Astrocyte (in vitro differentiated cells and primary cell): ENCODE measurements at regions not wholly inside any gene's neighbourhood (a gene's known extent, or its start where the extent isn't known, plus 50 kb on each side); places are given as distances from the start of the nearest gene placed in this dataset.
A peak's percentile ranks its signal among the peaks of the same experiment; 100 is the strongest.

Experiments
- DNase-seq: peaks from one replicate; pipeline ENCODE4 v3.0.0-alpha.2; 2010; ENCODE audit warnings: low read depth
- FAIRE-seq: peaks from 2 replicates; lab custom pipeline; 2011; peaks lifted over from hg19 to GRCh38; lab: Jason Lieb, UNC
- H2AFZ ChIP-seq: 2 replicates; pipeline ENCODE4 v1.6.0; 2012; ENCODE audit warnings: low read depth, low read length, inconsistent platforms
- H3K27ac ChIP-seq: 2 replicates; pipeline ENCODE4 v1.5.1; 2011; ENCODE audit warnings: low read depth, low read length, inconsistent platforms
- H3K27me3 ChIP-seq: 2 replicates; pipeline ENCODE4 v1.6.0; 2011; ENCODE audit warnings: low read length, inconsistent platforms; ENCODE audit not compliant: insufficient read depth
- H3K36me3 ChIP-seq: 2 replicates; pipeline ENCODE4 v1.5.1; 2011; ENCODE audit warnings: low read length, inconsistent platforms; ENCODE audit not compliant: insufficient read depth
- H3K4me1 ChIP-seq: 2 replicates; pipeline ENCODE4 v1.5.1; 2011; ENCODE audit warnings: low read length, inconsistent platforms; ENCODE audit not compliant: insufficient read depth
- H3K4me2 ChIP-seq: 2 replicates; pipeline ENCODE4 v1.6.0; 2012; ENCODE audit warnings: low read length, inconsistent platforms
- H3K4me3 ChIP-seq: 2 replicates; pipeline ENCODE4 v1.5.1; 2011; ENCODE audit warnings: low read depth, mild to moderate bottlenecking, low read length, inconsistent platforms; ENCODE audit not compliant: insufficient read depth
- H3K79me2 ChIP-seq: 2 replicates; pipeline ENCODE4 v1.6.0; 2012; ENCODE audit warnings: mild to moderate bottlenecking, low read length, inconsistent platforms; ENCODE audit not compliant: insufficient read depth
- H3K9ac ChIP-seq: 2 replicates; pipeline ENCODE4 v1.6.0; 2012; ENCODE audit warnings: mild to moderate bottlenecking, low read length, inconsistent platforms
- H3K9me3 ChIP-seq: 2 replicates; pipeline ENCODE4 v1.5.1; 2012; ENCODE audit warnings: low read depth, mild to moderate bottlenecking, low read length, inconsistent platforms; ENCODE audit not compliant: insufficient read depth
- H4K20me1 ChIP-seq: 2 replicates; pipeline ENCODE4 v1.6.0; 2012; ENCODE audit warnings: low read length, inconsistent platforms; ENCODE audit not compliant: insufficient read depth
- H3K27ac Mint-ChIP-seq: one replicate; pipeline ENCODE4 v1.8.0; 2021; ENCODE audit warnings: mild to moderate bottlenecking, mixed read lengths; ENCODE audit not compliant: unreplicated experiment
- H3K27me3 Mint-ChIP-seq: one replicate; pipeline ENCODE4 v1.8.0; 2021; ENCODE audit warnings: low read depth, mixed read lengths; ENCODE audit not compliant: unreplicated experiment
- H3K36me3 Mint-ChIP-seq: one replicate; pipeline ENCODE4 v1.8.0; 2021; ENCODE audit warnings: low read depth, mixed read lengths; ENCODE audit not compliant: unreplicated experiment
- H3K4me1 Mint-ChIP-seq: one replicate; pipeline ENCODE4 v1.8.0; 2021; ENCODE audit warnings: low read depth, mixed read lengths; ENCODE audit not compliant: unreplicated experiment
- H3K4me3 Mint-ChIP-seq: one replicate; pipeline ENCODE4 v1.8.0; 2021; ENCODE audit warnings: mild to moderate bottlenecking, moderate library complexity, mixed read lengths; ENCODE audit not compliant: unreplicated experiment
- H3K9me3 Mint-ChIP-seq: one replicate; pipeline ENCODE4 v1.8.0; 2021; ENCODE audit warnings: mild to moderate bottlenecking, mixed read lengths; ENCODE audit not compliant: unreplicated experiment
- EZH2 ChIP-seq: IDR thresholded peaks from 2 replicates; pipeline ENCODE4 v1.6.1; 2012; ENCODE audit warnings: mild to moderate bottlenecking, low read length, inconsistent platforms; ENCODE audit not compliant: insufficient read depth
- TF ChIP-seq, protein P1 (sequence below): IDR thresholded peaks from 2 replicates; pipeline ENCODE4 v1.5.1; 2011; ENCODE audit warnings: low read depth, mild to moderate bottlenecking, inconsistent platforms, low read length, moderate library complexity; ENCODE audit not compliant: insufficient read depth

DNA sequence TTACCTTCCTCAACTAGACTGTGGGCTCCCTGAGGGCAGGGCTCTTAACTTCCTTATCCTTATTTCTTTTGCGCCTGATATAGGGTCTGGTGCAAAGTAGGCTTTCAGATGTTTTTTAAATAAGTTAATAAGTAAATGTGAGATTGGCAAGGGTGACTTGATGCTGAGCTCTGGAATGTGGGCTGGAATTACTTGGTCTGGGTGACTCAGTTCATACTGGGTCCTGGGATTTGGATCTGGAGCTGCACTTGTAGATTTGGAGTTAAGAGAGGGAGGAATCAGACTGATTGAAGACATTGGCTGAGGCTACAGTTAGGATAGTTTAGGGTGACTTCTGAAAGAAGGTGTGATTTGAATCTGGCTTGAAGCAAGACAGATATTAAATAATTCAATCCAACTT, 190.9 kb downstream of the GIPC2 start:
- H3K9me3 Mint-ChIP-seq, result no peaks in the 10 kb centered on the region
- H3K4me1 ChIP-seq, result peaks cover 3% of the 10 kb centered on the region
- peak; percentile 20 for FAIRE-seq
- no peak overlapping the region for H3K27ac ChIP-seq
- no peaks in the 10 kb centered on the region for H4K20me1 ChIP-seq
- H3K27me3 ChIP-seq, result no peaks in the 10 kb centered on the region
- no peak overlapping the region for H3K27ac Mint-ChIP-seq
- no peaks in the 10 kb centered on the region for H3K36me3 ChIP-seq
- H3K27me3 Mint-ChIP-seq, result peaks cover 21% of the 10 kb centered on the region
- no peak overlapping the region for H2AFZ ChIP-seq
- no peak overlapping the region for H3K4me3 Mint-ChIP-seq
- no peaks in the 10 kb centered on the region for H3K79me2 ChIP-seq
- H3K4me2 ChIP-seq, result no peak overlapping the region
- peak; percentile 30 for DNase-seq
- no peaks in the 10 kb centered on the region for H3K36me3 Mint-ChIP-seq
- peaks cover 4% of the 10 kb centered on the region for H3K4me1 Mint-ChIP-seq
- no peaks in the 10 kb centered on the region for H3K9me3 ChIP-seq
- H3K9ac ChIP-seq, result no peak overlapping the region
- TF ChIP-seq EZH2, result no peak
- TF ChIP-seq, protein P1, sequence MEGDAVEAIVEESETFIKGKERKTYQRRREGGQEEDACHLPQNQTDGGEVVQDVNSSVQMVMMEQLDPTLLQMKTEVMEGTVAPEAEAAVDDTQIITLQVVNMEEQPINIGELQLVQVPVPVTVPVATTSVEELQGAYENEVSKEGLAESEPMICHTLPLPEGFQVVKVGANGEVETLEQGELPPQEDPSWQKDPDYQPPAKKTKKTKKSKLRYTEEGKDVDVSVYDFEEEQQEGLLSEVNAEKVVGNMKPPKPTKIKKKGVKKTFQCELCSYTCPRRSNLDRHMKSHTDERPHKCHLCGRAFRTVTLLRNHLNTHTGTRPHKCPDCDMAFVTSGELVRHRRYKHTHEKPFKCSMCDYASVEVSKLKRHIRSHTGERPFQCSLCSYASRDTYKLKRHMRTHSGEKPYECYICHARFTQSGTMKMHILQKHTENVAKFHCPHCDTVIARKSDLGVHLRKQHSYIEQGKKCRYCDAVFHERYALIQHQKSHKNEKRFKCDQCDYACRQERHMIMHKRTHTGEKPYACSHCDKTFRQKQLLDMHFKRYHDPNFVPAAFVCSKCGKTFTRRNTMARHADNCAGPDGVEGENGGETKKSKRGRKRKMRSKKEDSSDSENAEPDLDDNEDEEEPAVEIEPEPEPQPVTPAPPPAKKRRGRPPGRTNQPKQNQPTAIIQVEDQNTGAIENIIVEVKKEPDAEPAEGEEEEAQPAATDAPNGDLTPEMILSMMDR, result no peak
- H3K4me3 ChIP-seq, result no peak overlapping the region

DNA sequence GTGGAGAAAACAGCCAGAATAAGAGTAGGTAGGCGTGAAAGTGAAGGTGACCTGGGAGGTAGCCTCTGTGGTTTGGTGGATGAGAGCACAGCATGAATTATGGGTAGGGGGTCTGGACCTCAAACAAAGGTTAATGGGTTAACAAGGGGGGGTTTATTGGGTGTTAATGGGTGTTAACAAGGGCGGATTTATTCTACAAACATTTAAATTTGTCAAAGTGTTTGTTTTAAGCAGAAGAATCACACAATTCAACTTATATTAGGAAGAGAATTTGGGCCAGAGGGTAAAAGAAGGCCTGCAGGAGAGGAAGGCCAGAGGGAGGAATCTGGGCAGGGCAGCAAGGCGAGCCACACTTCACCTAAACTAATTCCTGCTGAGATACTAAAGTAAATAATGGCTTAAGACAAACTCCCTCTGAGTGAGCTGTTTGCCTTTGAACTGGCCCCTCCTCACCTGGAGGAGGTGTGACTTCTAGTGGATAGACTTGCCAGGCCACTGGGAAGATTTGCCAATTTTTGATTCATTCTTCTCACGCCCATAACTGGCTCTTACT, 191.7 kb downstream of the GIPC2 start:
- Histone ChIP-seq H3K9me3 (no peaks in the 10 kb centered on the region), H3K27ac (no peak overlapping the region), H3K79me2 (no peaks in the 10 kb centered on the region), H3K9ac (no peak overlapping the region), H3K4me3 (no peak overlapping the region), H3K4me1 (peaks cover 3% of the 10 kb centered on the region), H3K36me3 (no peaks in the 10 kb centered on the region), H2AFZ (no peak overlapping the region), H3K27me3 (no peaks in the 10 kb centered on the region), H3K4me2 (no peak overlapping the region), H4K20me1 (no peaks in the 10 kb centered on the region)
- FAIRE-seq (no peak), DNase-seq (no peak)
- no peak overlapping the region for H3K27ac Mint-ChIP-seq
- H3K27me3 Mint-ChIP-seq, result peaks cover 19% of the 10 kb centered on the region
- TF ChIP-seq, protein P1, result no peak
- TF ChIP-seq EZH2, result no peak
- no peaks in the 10 kb centered on the region for H3K36me3 Mint-ChIP-seq
- peaks cover 4% of the 10 kb centered on the region for H3K4me1 Mint-ChIP-seq
- H3K4me3 Mint-ChIP-seq, result no peak overlapping the region
- no peaks in the 10 kb centered on the region for H3K9me3 Mint-ChIP-seq

DNA sequence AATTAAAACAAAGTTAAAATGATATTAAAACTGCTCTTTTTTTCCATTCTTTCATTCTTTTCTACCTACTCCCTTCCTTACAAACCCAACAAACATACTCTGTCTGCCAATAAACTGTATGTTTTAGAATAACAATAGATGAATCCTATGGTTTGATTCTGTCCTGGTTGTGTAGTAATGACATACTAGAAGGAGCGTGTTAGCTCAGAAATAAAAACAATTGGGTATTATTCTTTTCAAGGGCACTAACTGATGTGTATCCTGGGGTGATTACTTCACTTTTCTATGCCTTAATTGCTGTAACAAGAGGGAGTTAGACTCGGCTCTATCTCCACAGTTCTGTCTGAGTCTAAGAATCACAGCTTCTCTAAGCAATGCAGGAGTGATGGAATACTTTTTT, 194.4 kb downstream of the GIPC2 start:
- Mint-ChIP-seq H3K36me3 (no peaks in the 10 kb centered on the region), H3K4me1 (peaks cover 4% of the 10 kb centered on the region), H3K27me3 (peaks cover 15% of the 10 kb centered on the region), H3K4me3 (no peak overlapping the region), H3K27ac (no peak overlapping the region), H3K9me3 (no peaks in the 10 kb centered on the region)
- Histone ChIP-seq H4K20me1 (no peaks in the 10 kb centered on the region), H3K79me2 (no peaks in the 10 kb centered on the region), H2AFZ (no peak overlapping the region), H3K27ac (no peak overlapping the region), H3K4me3 (no peak overlapping the region), H3K9ac (no peak overlapping the region), H3K4me2 (no peak overlapping the region), H3K9me3 (no peaks in the 10 kb centered on the region), H3K4me1 (peaks cover 3% of the 10 kb centered on the region), H3K36me3 (no peaks in the 10 kb centered on the region), H3K27me3 (no peaks in the 10 kb centered on the region)
- TF ChIP-seq EZH2, result no peak
- TF ChIP-seq, protein P1, result no peak
- DNase-seq, result no peak
- no peak for FAIRE-seq
